ENCODE measurements at regions not wholly inside any gene's neighbourhood (a gene's known extent, or its start where the extent isn't known, plus 50 kb on each side); places are given as distances from the start of the nearest gene placed in this dataset.

GRCh38 chr11:28910926-28911325 lies 802.7 kb downstream of the METTL15 start:
- Histone ChIP-seq H3K4me1 (ENCODE audit: insufficient read depth, low read length) (no peaks in the 10 kb centered on the region), H3K36me3 (ENCODE audit: insufficient read depth, low read length) (no peaks in the 10 kb centered on the region), H3K27ac (ENCODE audit: low read depth, low read length) (no peak overlapping the region), H3K27me3 (ENCODE audit: insufficient read depth, low read length) (no peaks in the 10 kb centered on the region), H3K79me2 (ENCODE audit: insufficient read depth, low read length) (no peaks in the 10 kb centered on the region), H3K9ac (ENCODE audit: low read length) (no peak overlapping the region), H3K4me3 (ENCODE audit: insufficient read depth, low read depth, low read length) (no peak overlapping the region), H4K20me1 (ENCODE audit: insufficient read depth, low read length) (no peaks in the 10 kb centered on the region), H2AFZ (ENCODE audit: low read depth, low read length) (no peak overlapping the region), H3K9me3 (ENCODE audit: insufficient read depth, low read depth, low read length) (no peaks in the 10 kb centered on the region), H3K4me2 (ENCODE audit: low read length) (no peak overlapping the region)
- H3K4me3 Mint-ChIP-seq (ENCODE audit: unreplicated experiment) = no peak overlapping the region
- DNase-seq (ENCODE audit: low read depth) (no peak), FAIRE-seq (peak; percentile 43)
- TF ChIP-seq CTCF (IDR thresholded peaks at IDR 0.05; ENCODE audit: insufficient read depth, low read depth, low read length) = no peak
- TF ChIP-seq EZH2 (IDR thresholded peaks at IDR 0.05; ENCODE audit: insufficient read depth, low read length) = no peak
- no peaks in the 10 kb centered on the region for H3K27me3 Mint-ChIP-seq (ENCODE audit: low read depth, unreplicated experiment)
- no peaks in the 10 kb centered on the region for H3K36me3 Mint-ChIP-seq (ENCODE audit: low read depth, unreplicated experiment)
- H3K27ac Mint-ChIP-seq (ENCODE audit: unreplicated experiment) = peak overlapping the region; percentile 85
- peaks cover 13% of the 10 kb centered on the region for H3K4me1 Mint-ChIP-seq (ENCODE audit: low read depth, unreplicated experiment)
- H3K9me3 Mint-ChIP-seq (ENCODE audit: unreplicated experiment) = no peaks in the 10 kb centered on the region

GRCh38 chr11:28903716-28904115 lies 795.5 kb downstream of the METTL15 start:
- peaks cover 4% of the 10 kb centered on the region for H3K4me1 Mint-ChIP-seq (ENCODE audit: low read depth, unreplicated experiment)
- H3K27ac Mint-ChIP-seq (ENCODE audit: unreplicated experiment) = peak overlapping the region; percentile 50
- H3K4me2 ChIP-seq (ENCODE audit: low read length) = no peak overlapping the region
- no peaks in the 10 kb centered on the region for H4K20me1 ChIP-seq (ENCODE audit: insufficient read depth, low read length)
- TF ChIP-seq CTCF (IDR thresholded peaks at IDR 0.05; ENCODE audit: insufficient read depth, low read depth, low read length) = no peak
- no peaks in the 10 kb centered on the region for H3K36me3 ChIP-seq (ENCODE audit: insufficient read depth, low read length)
- H3K9me3 Mint-ChIP-seq (ENCODE audit: unreplicated experiment) = no peaks in the 10 kb centered on the region
- H3K27ac ChIP-seq (ENCODE audit: low read depth, low read length) = no peak overlapping the region
- no peak overlapping the region for H3K9ac ChIP-seq (ENCODE audit: low read length)
- H3K4me1 ChIP-seq (ENCODE audit: insufficient read depth, low read length) = no peaks in the 10 kb centered on the region
- no peaks in the 10 kb centered on the region for H3K27me3 Mint-ChIP-seq (ENCODE audit: low read depth, unreplicated experiment)
- no peak overlapping the region for H3K4me3 Mint-ChIP-seq (ENCODE audit: unreplicated experiment)
- DNase-seq (ENCODE audit: low read depth) (no peak), FAIRE-seq (peak; percentile 17)
- no peak overlapping the region for H2AFZ ChIP-seq (ENCODE audit: low read depth, low read length)
- no peaks in the 10 kb centered on the region for H3K36me3 Mint-ChIP-seq (ENCODE audit: low read depth, unreplicated experiment)
- no peaks in the 10 kb centered on the region for H3K79me2 ChIP-seq (ENCODE audit: insufficient read depth, low read length)
- H3K9me3 ChIP-seq (ENCODE audit: insufficient read depth, low read depth, low read length) = no peaks in the 10 kb centered on the region
- H3K4me3 ChIP-seq (ENCODE audit: insufficient read depth, low read depth, low read length) = no peak overlapping the region
- H3K27me3 ChIP-seq (ENCODE audit: insufficient read depth, low read length) = no peaks in the 10 kb centered on the region

- H3K36me3 Mint-ChIP-seq (ENCODE audit: low read depth, unreplicated experiment) = no peaks in the 10 kb centered on the region
- no peak overlapping the region for H3K4me2 ChIP-seq (ENCODE audit: low read length)
These were observed 792.2 kb downstream of the METTL15 start for GRCh38 chr11:28900427-28900826.

More at GRCh38 chr11:28900427-28900826, 792.2 kb downstream of the METTL15 start:
- Mint-ChIP-seq H3K27me3 (ENCODE audit: low read depth, unreplicated experiment) (no peaks in the 10 kb centered on the region), H3K9me3 (ENCODE audit: unreplicated experiment) (no peaks in the 10 kb centered on the region), H3K4me1 (ENCODE audit: low read depth, unreplicated experiment) (peaks cover 4% of the 10 kb centered on the region), H3K4me3 (ENCODE audit: unreplicated experiment) (no peak overlapping the region), H3K27ac (ENCODE audit: unreplicated experiment) (no peak overlapping the region)
- Histone ChIP-seq H3K4me3 (ENCODE audit: insufficient read depth, low read depth, low read length) (no peak overlapping the region), H3K27ac (ENCODE audit: low read depth, low read length) (no peak overlapping the region), H3K79me2 (ENCODE audit: insufficient read depth, low read length) (no peaks in the 10 kb centered on the region), H3K9ac (ENCODE audit: low read length) (no peak overlapping the region), H3K9me3 (ENCODE audit: insufficient read depth, low read depth, low read length) (no peaks in the 10 kb centered on the region), H3K4me1 (ENCODE audit: insufficient read depth, low read length) (no peaks in the 10 kb centered on the region), H3K27me3 (ENCODE audit: insufficient read depth, low read length) (no peaks in the 10 kb centered on the region), H2AFZ (ENCODE audit: low read depth, low read length) (no peak overlapping the region), H4K20me1 (ENCODE audit: insufficient read depth, low read length) (no peaks in the 10 kb centered on the region), H3K36me3 (ENCODE audit: insufficient read depth, low read length) (no peaks in the 10 kb centered on the region)
- DNase-seq (ENCODE audit: low read depth) (no peak), FAIRE-seq (no peak)
- TF ChIP-seq CTCF (IDR thresholded peaks at IDR 0.05; ENCODE audit: insufficient read depth, low read depth, low read length) (no peak), EZH2 (IDR thresholded peaks at IDR 0.05; ENCODE audit: insufficient read depth, low read length) (no peak)
